ENCODE measurements at regions not wholly inside any gene's neighbourhood (a gene's known extent, or its start where the extent isn't known, plus 50 kb on each side); places are given as distances from the start of the nearest gene placed in this dataset.

DNA sequence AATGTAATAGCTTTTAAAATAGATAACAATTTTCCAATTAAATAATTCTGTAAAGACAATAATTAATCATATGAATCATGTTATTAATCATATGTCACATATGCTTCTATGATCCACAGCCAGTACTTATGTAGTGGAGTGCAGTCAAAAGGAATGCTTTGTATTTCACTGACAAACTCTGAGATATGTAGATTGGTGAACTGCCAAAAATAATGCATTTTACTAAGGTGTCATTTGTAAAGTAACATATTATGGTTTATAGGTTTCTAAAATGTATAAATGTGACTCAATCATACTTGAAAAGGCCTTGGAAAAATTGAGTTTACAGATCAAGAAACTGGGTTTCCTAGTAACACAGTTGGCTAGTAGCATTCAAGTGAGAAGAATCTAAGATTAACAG lies 93.8 kb upstream of the KCNH7 start:
- FAIRE-seq: no peak

DNA sequence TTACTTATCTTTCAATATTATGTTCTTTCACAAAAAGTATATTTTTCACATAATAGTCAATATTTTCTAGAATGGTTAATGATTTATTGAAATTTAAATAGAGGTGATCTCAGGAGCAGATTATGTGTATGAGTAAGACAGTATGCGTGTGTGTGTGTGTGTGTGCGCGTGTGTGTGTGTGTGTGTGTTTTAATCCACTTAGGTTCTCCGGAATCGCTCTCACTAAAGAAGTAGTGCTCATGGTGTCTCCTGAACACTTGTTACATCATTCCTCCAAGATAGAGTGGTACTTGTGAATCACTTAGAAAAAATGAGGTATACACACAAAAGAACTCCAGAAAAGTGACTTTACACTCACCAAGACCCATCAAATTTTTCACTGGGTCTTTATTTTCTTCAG lies 91.0 kb upstream of the KCNH7 start:
- no peak for FAIRE-seq

DNA sequence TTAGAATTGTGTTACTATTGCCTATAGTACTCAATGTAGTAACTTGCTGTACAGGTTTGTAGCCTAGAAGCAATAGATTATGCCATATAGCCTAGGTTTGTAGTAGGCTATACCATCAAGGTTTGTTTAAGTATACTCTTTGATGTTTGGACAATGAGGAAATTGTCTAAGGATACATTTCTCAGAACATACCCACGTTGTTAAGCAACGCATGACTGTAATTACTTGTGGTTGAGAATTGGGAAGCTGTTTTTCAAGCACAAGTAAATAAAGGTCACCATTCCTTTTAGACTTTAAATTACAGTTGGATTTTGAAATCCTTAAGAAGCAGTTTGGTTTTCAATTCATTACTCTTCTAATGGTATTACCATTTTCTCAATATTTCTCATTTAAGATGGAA lies 89.8 kb upstream of the KCNH7 start:
- FAIRE-seq: no peak

DNA sequence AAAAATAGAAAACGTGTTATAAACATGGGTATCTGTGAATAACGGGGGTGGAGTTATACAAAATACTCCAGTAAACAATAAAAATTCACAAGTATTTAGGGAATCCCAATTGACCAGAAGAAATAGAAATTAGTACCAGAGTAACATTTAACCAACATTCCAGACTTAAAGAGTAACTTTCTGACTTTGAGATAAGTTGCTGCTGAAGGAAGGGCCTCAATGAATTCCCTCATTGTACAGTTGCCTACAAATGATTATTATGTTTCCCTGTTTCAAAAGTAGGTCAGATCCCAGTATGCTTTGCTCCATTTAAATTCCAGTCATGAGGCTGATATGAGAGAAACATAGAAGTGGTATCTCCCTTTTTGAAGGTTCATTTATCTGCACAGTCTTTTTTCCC lies 88.3 kb upstream of the KCNH7 start:
- no peak for FAIRE-seq

DNA sequence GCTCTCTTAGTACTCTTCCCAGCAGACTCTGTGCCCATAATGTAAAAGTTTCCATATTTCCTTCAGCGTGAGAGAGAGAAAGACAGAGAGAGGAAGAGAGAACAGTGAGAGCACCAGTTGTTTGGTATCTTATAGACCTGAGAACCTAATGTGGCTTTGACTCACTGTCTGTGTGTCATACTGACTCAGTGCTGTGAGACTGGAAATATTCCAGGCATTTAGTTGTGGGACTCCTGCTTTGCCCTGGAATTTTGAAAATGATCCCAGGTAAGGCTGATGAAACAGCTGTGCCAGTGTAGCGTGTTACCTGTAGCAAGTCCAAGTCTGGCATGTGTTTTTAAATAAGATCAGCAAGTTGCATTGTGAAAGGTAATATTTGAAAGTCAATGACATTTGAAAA lies 87.9 kb upstream of the KCNH7 start:
- FAIRE-seq: no peak

DNA sequence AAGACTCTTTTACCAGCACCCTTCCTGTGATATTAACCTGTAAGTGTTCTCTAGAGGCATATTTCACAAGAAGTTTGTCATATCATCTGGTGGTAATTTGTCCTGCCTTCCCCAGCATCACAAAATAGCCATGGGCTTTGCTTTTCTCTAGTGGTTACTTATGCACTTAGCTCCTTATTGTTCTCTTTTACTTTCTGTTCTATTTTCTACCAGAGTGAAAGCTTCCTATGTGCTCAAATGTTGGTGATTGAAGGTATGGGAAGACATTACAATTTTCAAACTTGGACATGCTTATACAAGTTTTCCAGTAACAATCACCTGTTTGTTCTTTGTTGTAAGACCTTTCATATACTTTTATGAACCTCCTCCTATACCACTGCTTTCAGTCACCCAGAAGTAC lies 87.0 kb upstream of the KCNH7 start:
- FAIRE-seq: no peak

DNA sequence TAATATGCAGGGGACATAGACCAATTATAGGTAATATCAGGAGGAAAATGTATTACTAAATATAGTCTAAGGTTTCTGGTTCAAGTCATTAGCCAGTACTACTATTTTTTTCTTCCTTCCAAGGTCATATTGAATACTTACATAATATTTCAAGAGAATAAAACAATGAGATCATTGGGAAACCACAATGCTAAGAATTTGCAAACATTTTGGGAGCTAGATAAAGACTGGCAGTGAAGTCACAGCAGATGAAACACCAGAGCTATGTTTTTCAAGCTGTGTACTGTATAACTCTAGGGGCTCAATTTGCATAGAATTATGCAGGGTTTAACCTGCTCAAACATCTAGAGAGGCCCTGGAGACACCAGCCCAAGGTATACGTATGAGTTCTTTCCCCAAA lies 80.5 kb upstream of the KCNH7 start:
- no peak for FAIRE-seq

DNA sequence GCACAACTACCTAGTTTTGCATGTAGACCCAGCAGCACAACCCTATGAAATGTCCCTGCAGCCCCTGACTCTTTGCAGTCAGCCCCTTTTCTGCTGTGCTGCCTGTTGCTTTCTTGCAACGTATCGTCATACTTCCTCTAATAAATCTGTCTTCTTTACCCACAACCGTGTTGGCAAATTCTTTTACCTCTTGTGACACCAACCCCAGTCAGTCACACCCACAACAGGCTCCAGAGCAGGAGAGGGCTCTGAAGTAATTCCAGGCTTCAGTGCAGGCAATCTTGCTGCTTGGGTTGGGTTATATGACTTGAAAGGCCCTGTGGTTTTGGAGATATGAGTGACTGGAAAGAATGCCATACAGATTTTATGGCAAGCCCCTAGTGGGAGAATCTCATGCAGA lies 79.1 kb upstream of the KCNH7 start:
- no peak for FAIRE-seq

DNA sequence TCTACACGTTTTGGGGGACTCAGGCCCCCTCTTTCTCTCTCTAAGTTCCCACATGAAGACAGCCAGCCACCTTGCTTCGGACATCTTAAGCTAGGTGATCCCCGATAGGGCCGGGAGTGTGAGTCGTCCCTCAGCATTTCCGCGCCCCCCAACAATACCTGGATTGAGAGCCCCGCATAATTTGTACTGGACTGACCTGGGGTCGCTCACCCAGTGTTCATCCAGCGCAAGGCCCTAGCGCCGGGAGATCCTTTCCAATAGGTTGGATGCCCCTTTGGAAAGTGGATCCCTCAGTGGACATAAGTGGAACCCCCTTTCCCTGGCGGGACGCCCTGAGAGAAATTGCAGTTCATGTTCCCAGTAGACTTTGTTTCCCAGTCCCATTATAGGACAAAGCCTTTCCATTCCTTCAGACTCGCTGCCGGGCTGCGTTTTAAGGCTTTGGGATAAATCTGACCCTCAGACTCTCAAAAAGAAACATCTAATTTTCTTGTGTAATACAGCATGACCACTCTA lies 77.8 kb upstream of the KCNH7 start:
- FAIRE-seq: no peak

DNA sequence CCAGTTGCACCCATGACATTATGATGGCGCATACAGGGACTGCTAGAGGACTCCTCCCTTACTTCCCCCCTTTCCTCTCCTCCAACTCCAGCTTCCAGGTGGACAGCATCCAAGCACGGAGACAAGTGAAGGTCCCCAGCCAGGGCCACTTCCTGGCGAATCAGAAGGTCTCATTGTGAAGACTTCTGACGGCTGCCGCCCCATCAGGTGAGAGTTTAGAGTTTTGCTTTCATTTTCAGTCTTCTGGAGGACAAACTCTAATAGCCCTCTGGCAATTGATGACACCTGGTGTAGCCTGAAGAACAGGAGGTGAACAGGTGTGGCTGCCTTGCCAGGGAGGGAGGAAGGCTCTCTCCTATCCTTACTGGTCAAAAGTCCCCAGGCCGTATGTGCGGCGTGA lies 77.3 kb upstream of the KCNH7 start:
- FAIRE-seq: no peak

DNA sequence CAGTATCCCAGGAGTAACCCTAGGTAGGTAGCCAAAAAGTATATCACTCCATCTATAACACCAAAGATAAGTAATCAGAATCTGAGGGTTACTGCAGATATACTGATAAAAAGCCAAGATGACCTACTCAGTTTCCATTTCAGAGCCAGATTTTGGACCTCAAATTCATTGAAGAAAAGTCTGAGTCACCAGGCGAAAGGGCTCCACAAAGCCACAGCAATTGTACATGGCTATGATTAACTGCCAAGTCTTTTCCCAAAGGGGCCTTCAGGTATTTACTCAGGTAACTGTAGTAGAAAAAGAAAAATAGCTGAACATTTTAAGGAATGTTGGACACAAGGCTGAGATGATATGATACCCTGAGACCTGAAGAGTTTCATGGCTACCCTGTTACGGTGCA lies 75.6 kb upstream of the KCNH7 start:
- FAIRE-seq: no peak

DNA sequence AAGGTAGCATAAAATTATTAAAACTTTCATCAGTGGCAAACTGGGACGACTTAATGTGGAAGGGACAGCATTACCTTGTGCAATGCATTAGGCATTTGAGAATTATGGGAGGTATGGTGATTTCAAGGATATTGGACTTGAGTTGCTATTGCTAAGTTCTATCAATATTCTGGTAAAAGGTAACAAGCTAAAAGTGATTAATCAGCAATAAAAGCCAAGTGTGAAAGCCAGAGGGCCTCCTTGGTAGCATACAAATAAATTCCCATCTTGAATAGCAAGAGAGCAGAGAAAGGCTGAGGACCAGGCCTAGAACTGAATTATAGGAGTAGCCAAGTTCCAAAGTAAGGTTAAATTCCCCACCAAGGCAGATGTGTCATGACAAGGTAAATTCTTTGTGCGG lies 74.2 kb upstream of the KCNH7 start:
- no peak for FAIRE-seq

DNA sequence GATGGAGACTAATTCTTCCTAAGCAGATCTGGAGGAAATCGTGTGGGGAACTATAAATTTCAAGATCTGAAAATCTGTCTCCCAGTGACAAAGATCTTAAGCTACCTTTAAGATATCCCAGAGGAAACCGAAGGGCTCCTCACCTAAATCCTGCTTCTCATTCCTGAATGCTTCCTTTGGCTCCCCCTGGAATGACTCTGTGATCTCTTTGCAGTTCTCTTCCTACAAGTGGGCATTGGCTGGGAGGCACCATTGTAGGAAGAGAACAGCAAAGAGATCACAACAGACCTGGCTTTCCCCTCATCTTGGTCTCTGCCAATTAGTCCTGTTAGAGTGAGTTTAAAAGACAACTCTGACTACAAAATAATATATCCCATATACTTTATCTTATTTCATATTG lies 70.0 kb upstream of the KCNH7 start:
- FAIRE-seq: no peak

DNA sequence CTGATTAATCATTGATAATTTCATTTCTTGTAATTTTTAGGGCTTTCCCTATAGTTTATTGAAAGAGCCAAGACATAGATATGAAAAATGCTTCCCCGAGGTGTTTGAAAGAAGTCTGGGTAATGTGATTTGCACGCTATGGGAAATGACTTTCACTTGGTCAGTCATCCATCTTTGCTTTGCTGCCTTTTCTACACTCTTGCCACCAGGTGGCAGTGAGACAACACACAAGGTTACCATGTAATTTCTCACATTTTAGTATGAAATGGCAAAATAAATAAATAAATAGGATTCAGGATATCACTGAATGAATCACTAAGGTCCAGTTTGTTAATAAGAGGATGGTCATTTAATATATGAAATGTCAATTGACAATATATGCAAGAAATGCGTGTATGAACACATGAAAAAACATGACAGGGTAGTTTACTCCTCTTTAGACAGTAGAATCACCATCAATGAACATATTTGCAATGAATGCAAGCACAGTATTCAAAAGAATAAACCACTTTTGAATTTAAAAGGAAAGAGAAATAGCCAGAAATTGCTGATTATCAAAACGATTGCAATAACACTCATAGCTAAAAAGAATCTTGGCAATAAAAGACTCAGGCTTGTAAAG lies 52.2 kb upstream of the KCNH7 start:
- peak; percentile 14 for FAIRE-seq

DNA sequence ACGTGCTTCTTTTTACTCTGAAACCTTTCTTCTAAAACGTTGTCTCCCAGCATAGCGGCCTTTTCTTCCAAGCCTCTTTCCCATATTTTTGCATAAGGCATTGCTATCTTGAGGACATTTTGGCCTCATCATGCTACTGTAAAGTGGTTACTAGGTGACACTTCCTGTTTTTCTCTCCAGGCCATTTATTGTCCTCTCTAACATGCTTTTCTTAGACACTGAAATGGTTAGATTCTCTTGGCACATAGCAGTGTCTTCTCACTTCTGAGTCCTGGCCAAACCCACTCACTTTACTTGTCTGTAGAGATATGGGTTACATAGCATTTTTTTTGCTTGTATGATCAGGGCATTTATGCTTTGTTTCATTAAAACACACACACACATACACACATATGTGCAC lies 50.1 kb upstream of the KCNH7 start:
- FAIRE-seq: no peak
